ENCODE measurements at regions not wholly inside any gene's neighbourhood (a gene's known extent, or its start where the extent isn't known, plus 50 kb on each side); places are given as distances from the start of the nearest gene placed in this dataset.

GRCh38 chr11:87462171-87462570 lies 424.4 kb downstream of the TMEM135 start:
- Histone ChIP-seq H3K27ac (ENCODE audit: insufficient read depth, low read length, poor library complexity, severe bottlenecking) (no peak overlapping the region), H3K27me3 (ENCODE audit: control insufficient read depth, insufficient read depth, low read length) (peaks cover 2% of the 10 kb centered on the region), H3K4me1 (ENCODE audit: control insufficient read depth, insufficient read depth, low read length, poor library complexity, severe bottlenecking) (no peaks in the 10 kb centered on the region), H3K4me3 (ENCODE audit: low read depth, low read length) (no peak overlapping the region), H3K9me3 (ENCODE audit: control insufficient read depth in 2 of 2, low read length in 2 of 2) (no peaks in the 10 kb centered on the region), H3K36me3 (ENCODE audit: control insufficient read depth, insufficient read depth, low read length) (no peaks in the 10 kb centered on the region)
- H3K27me3 Mint-ChIP-seq: no peaks in the 10 kb centered on the region
- H3K36me3 Mint-ChIP-seq: no peaks in the 10 kb centered on the region
- H3K9me3 Mint-ChIP-seq: peaks cover 0 to 3% (median 0%) of the 10 kb centered on the region in 7 donors
- no peaks in the 10 kb centered on the region for H3K4me1 Mint-ChIP-seq
- no peak overlapping the region for H3K27ac Mint-ChIP-seq
- no peak overlapping the region for H3K4me3 Mint-ChIP-seq
- DNase-seq: no peak
- ATAC-seq (ENCODE audit: low read depth in 2 of 2): no peak

DNA sequence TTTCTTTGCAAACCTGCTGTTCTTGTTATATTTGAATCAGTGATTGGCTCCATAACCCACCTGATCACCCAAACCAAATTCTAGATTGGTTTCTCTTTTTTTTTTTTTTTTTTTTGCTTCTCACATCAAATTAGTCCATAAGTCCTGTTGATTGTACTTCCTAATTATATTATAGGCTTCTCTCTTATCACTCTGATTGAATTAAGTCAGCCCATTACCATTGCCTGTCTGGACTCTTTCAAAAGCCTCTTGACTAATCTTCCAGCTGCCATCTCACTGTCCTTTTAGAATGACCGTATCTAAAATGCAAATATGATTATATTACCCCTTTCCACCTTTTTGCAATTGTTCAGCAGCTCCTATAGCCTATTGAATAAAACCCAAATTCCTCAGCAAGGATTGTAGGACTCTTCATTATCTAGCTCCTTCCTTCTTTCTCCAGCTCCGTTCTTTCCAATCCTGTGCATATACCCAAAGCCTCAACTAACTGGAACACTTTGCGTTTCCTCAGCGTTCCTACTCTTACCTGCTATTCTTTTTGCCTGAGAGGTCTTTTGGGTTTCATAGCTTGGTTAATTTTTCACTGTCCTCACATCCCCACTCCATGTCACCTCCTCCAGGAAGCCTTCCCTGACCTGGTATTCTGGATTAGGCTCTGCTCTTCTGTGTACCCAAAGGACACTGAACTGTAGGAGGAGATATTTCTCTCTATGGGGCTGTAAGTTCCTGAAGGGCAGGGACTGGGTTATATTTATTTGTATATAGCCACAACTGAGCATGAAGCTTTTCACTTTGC lies 423.3 kb downstream of the TMEM135 start:
- no peaks in the 10 kb centered on the region for H3K27me3 Mint-ChIP-seq
- peaks cover 0 to 3% (median 0%) of the 10 kb centered on the region in 7 donors for H3K9me3 Mint-ChIP-seq
- no peaks in the 10 kb centered on the region for H3K36me3 Mint-ChIP-seq
- ATAC-seq (ENCODE audit: low read depth in 2 of 2) (no peak), DNase-seq (no peak)
- H3K27ac ChIP-seq (ENCODE audit: insufficient read depth, low read length, poor library complexity, severe bottlenecking): no peak overlapping the region
- no peak overlapping the region for H3K4me3 ChIP-seq (ENCODE audit: low read depth, low read length)
- no peak overlapping the region for H3K4me3 Mint-ChIP-seq
- no peaks in the 10 kb centered on the region for H3K36me3 ChIP-seq (ENCODE audit: control insufficient read depth, insufficient read depth, low read length)
- peaks cover under 1% of the 10 kb centered on the region for H3K27me3 ChIP-seq (ENCODE audit: control insufficient read depth, insufficient read depth, low read length)
- no peaks in the 10 kb centered on the region for H3K4me1 Mint-ChIP-seq
- H3K9me3 ChIP-seq (ENCODE audit: control insufficient read depth in 2 of 2, low read length in 2 of 2): no peaks in the 10 kb centered on the region
- no peaks in the 10 kb centered on the region for H3K4me1 ChIP-seq (ENCODE audit: control insufficient read depth, insufficient read depth, low read length, poor library complexity, severe bottlenecking)
- no peak overlapping the region for H3K27ac Mint-ChIP-seq

GRCh38 chr11:87460279-87460678 lies 422.5 kb downstream of the TMEM135 start:
- no peaks in the 10 kb centered on the region for H3K27me3 ChIP-seq (ENCODE audit: control insufficient read depth, insufficient read depth, low read length)
- no peak overlapping the region for H3K4me3 Mint-ChIP-seq
- DNase-seq: no peak
- no peaks in the 10 kb centered on the region for H3K4me1 ChIP-seq (ENCODE audit: control insufficient read depth, insufficient read depth, low read length, poor library complexity, severe bottlenecking)
- no peak overlapping the region for H3K27ac Mint-ChIP-seq
- H3K9me3 ChIP-seq (ENCODE audit: control insufficient read depth in 2 of 2, low read length in 2 of 2): no peaks in the 10 kb centered on the region
- H3K36me3 Mint-ChIP-seq: no peaks in the 10 kb centered on the region
- H3K27ac ChIP-seq (ENCODE audit: insufficient read depth, low read length, poor library complexity, severe bottlenecking): no peak overlapping the region
- H3K4me3 ChIP-seq (ENCODE audit: low read depth, low read length): no peak overlapping the region
- H3K36me3 ChIP-seq (ENCODE audit: control insufficient read depth, insufficient read depth, low read length): no peaks in the 10 kb centered on the region
- H3K4me1 Mint-ChIP-seq: no peaks in the 10 kb centered on the region
- no peaks in the 10 kb centered on the region for H3K27me3 Mint-ChIP-seq
- H3K9me3 Mint-ChIP-seq: peaks cover 0 to 3% (median 0%) of the 10 kb centered on the region in 7 donors
- ATAC-seq (ENCODE audit: low read depth in 2 of 2): no peak

GRCh38 chr11:87459351-87459750 lies 421.6 kb downstream of the TMEM135 start:
- ATAC-seq (ENCODE audit: low read depth in 2 of 2) (no peak), DNase-seq (no peak)
- Histone ChIP-seq H3K27ac (ENCODE audit: insufficient read depth, low read length, poor library complexity, severe bottlenecking) (no peak overlapping the region), H3K36me3 (ENCODE audit: control insufficient read depth, insufficient read depth, low read length) (no peaks in the 10 kb centered on the region), H3K4me1 (ENCODE audit: control insufficient read depth, insufficient read depth, low read length, poor library complexity, severe bottlenecking) (no peaks in the 10 kb centered on the region), H3K9me3 (ENCODE audit: control insufficient read depth in 2 of 2, low read length in 2 of 2) (no peaks in the 10 kb centered on the region), H3K27me3 (ENCODE audit: control insufficient read depth, insufficient read depth, low read length) (no peaks in the 10 kb centered on the region), H3K4me3 (ENCODE audit: low read depth, low read length) (no peak overlapping the region)
- H3K27ac Mint-ChIP-seq: no peak overlapping the region
- H3K4me1 Mint-ChIP-seq: no peaks in the 10 kb centered on the region
- peaks cover 0 to 3% (median 0%) of the 10 kb centered on the region in 7 donors for H3K9me3 Mint-ChIP-seq
- H3K36me3 Mint-ChIP-seq: no peaks in the 10 kb centered on the region
- no peaks in the 10 kb centered on the region for H3K27me3 Mint-ChIP-seq
- H3K4me3 Mint-ChIP-seq: no peak overlapping the region

DNA sequence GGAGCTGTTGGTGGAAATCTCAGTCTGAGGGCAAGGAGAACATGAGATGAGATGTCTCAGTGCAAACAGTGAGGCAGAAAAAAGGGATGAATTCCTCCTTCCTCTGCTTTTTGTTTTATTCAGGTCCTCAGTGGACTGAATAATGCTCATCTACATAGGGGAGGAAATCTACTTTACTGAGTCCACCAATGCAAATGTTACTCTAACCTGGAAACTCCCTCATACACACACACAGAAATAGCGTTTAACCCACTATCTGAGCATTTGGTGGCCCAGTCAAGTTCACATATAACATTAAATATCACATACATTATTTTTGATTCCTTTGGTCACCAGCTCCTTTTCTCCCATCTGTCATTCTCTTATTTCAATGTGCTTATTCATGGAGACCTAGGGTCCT lies 418.8 kb downstream of the TMEM135 start:
- no peak overlapping the region for H3K4me3 Mint-ChIP-seq
- Histone ChIP-seq H3K9me3 (ENCODE audit: control insufficient read depth in 2 of 2, low read length in 2 of 2) (no peaks in the 10 kb centered on the region), H3K27me3 (ENCODE audit: control insufficient read depth, insufficient read depth, low read length) (no peaks in the 10 kb centered on the region), H3K4me1 (ENCODE audit: control insufficient read depth, insufficient read depth, low read length, poor library complexity, severe bottlenecking) (no peaks in the 10 kb centered on the region), H3K4me3 (ENCODE audit: low read depth, low read length) (no peak overlapping the region), H3K36me3 (ENCODE audit: control insufficient read depth, insufficient read depth, low read length) (no peaks in the 10 kb centered on the region), H3K27ac (ENCODE audit: insufficient read depth, low read length, poor library complexity, severe bottlenecking) (no peak overlapping the region)
- DNase-seq: no peak
- H3K27ac Mint-ChIP-seq: no peak overlapping the region
- H3K27me3 Mint-ChIP-seq: no peaks in the 10 kb centered on the region
- H3K9me3 Mint-ChIP-seq: peaks cover 0 to 3% (median 0%) of the 10 kb centered on the region in 7 donors
- no peaks in the 10 kb centered on the region for H3K36me3 Mint-ChIP-seq
- no peak for ATAC-seq (ENCODE audit: low read depth in 2 of 2)
- H3K4me1 Mint-ChIP-seq: no peaks in the 10 kb centered on the region

DNA sequence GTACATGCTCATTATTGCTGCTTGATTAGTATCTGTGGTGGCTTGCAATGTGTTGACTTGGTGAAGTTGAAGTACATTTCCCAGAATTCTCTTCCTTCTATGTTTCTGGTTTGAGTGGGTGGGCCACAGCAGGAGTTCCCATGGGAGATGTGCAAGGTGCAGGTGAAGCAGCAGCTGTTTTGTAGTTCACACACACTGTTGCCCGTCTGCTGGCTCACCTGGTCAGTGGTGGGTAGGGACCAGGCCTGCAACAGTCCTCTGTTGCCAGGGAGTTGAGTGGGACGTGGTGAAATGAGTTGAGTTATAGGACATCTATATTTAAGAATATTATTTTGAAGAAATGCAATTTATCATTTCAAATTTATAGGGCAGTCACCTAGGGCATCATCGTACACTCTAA lies 417.4 kb downstream of the TMEM135 start:
- no peak overlapping the region for H3K4me3 ChIP-seq (ENCODE audit: low read depth, low read length)
- Mint-ChIP-seq H3K4me1 (no peaks in the 10 kb centered on the region), H3K27ac (no peak overlapping the region), H3K27me3 (no peaks in the 10 kb centered on the region), H3K36me3 (no peaks in the 10 kb centered on the region), H3K9me3 (peaks cover 0 to 3% (median 0%) of the 10 kb centered on the region in 7 donors), H3K4me3 (no peak overlapping the region)
- ATAC-seq (ENCODE audit: low read depth in 2 of 2): no peak
- no peaks in the 10 kb centered on the region for H3K36me3 ChIP-seq (ENCODE audit: control insufficient read depth, insufficient read depth, low read length)
- H3K9me3 ChIP-seq (ENCODE audit: control insufficient read depth in 2 of 2, low read length in 2 of 2): no peaks in the 10 kb centered on the region
- no peak overlapping the region for H3K27ac ChIP-seq (ENCODE audit: insufficient read depth, low read length, poor library complexity, severe bottlenecking)
- H3K4me1 ChIP-seq (ENCODE audit: control insufficient read depth, insufficient read depth, low read length, poor library complexity, severe bottlenecking): no peaks in the 10 kb centered on the region
- DNase-seq: no peak
- no peaks in the 10 kb centered on the region for H3K27me3 ChIP-seq (ENCODE audit: control insufficient read depth, insufficient read depth, low read length)

DNA sequence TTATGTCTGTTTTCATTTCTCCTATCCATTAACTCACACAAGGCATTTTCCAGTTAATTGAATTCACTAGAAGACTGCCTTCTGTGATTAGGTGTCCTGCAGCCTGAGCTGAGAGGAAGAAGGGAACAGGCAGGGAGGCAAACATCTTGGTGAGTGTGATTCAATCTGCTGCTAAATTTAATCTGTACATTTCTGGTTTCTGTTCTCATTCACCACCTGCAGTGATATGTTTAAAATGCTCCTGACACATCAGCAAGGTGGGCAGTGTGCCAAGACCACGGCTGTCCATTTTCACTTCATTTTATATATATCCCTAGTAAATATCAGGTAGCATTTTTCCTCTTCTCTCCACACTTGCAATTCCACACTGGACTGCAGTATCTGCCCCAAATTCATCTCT lies 416.5 kb downstream of the TMEM135 start:
- H3K4me1 ChIP-seq (ENCODE audit: control insufficient read depth, insufficient read depth, low read length, poor library complexity, severe bottlenecking): no peaks in the 10 kb centered on the region
- Mint-ChIP-seq H3K27me3 (no peaks in the 10 kb centered on the region), H3K4me1 (no peaks in the 10 kb centered on the region), H3K9me3 (peaks cover 0 to 3% (median 0%) of the 10 kb centered on the region in 7 donors), H3K27ac (no peak overlapping the region), H3K36me3 (no peaks in the 10 kb centered on the region), H3K4me3 (no peak overlapping the region)
- H3K27me3 ChIP-seq (ENCODE audit: control insufficient read depth, insufficient read depth, low read length): no peaks in the 10 kb centered on the region
- DNase-seq (no peak), ATAC-seq (ENCODE audit: low read depth in 2 of 2) (no peak)
- H3K4me3 ChIP-seq (ENCODE audit: low read depth, low read length): no peak overlapping the region
- no peaks in the 10 kb centered on the region for H3K36me3 ChIP-seq (ENCODE audit: control insufficient read depth, insufficient read depth, low read length)
- no peaks in the 10 kb centered on the region for H3K9me3 ChIP-seq (ENCODE audit: control insufficient read depth in 2 of 2, low read length in 2 of 2)
- H3K27ac ChIP-seq (ENCODE audit: insufficient read depth, low read length, poor library complexity, severe bottlenecking): no peak overlapping the region

DNA sequence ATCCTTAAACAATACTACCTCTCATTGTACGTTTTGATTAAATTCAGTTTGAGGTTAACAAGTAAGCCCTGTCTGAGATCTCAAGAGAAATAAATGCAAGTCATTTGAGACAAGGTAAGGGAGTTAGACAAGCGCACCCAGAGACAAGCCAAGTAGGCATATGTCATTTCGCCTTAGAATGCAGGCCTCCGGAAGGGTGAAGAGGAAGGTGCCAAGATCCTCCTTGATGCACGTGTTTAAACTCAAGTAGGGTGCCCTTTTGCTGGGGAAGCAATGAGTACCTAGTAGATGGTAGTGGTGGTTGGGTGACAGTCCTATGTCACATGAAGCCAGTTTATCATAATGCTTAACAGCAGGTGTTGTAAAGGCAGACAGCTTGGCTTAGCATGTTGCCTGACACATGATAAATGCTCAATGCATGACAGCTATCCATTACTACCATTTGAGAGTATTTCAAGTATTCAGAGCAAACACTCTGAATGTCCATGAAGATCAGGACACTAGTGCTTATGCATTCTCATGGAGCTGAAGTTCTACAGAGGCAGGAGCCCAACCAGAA lies 415.9 kb downstream of the TMEM135 start:
- H3K4me3 Mint-ChIP-seq: no peak overlapping the region
- no peaks in the 10 kb centered on the region for H3K4me1 Mint-ChIP-seq
- Histone ChIP-seq H3K27ac (ENCODE audit: insufficient read depth, low read length, poor library complexity, severe bottlenecking) (no peak overlapping the region), H3K27me3 (ENCODE audit: control insufficient read depth, insufficient read depth, low read length) (no peaks in the 10 kb centered on the region), H3K9me3 (ENCODE audit: control insufficient read depth in 2 of 2, low read length in 2 of 2) (no peaks in the 10 kb centered on the region), H3K4me3 (ENCODE audit: low read depth, low read length) (no peak overlapping the region), H3K36me3 (ENCODE audit: control insufficient read depth, insufficient read depth, low read length) (no peaks in the 10 kb centered on the region), H3K4me1 (ENCODE audit: control insufficient read depth, insufficient read depth, low read length, poor library complexity, severe bottlenecking) (no peaks in the 10 kb centered on the region)
- no peaks in the 10 kb centered on the region for H3K9me3 Mint-ChIP-seq
- no peak for ATAC-seq (ENCODE audit: low read depth in 2 of 2)
- H3K27me3 Mint-ChIP-seq: no peaks in the 10 kb centered on the region
- no peak for DNase-seq
- H3K36me3 Mint-ChIP-seq: no peaks in the 10 kb centered on the region
- no peak overlapping the region for H3K27ac Mint-ChIP-seq

Data from CD4-positive, CD25-positive, alpha-beta regulatory T cell (primary cell).